ENCODE measurements at regions not wholly inside any gene's neighbourhood (a gene's known extent, or its start where the extent isn't known, plus 50 kb on each side); places are given as distances from the start of the nearest gene placed in this dataset.

DNA sequence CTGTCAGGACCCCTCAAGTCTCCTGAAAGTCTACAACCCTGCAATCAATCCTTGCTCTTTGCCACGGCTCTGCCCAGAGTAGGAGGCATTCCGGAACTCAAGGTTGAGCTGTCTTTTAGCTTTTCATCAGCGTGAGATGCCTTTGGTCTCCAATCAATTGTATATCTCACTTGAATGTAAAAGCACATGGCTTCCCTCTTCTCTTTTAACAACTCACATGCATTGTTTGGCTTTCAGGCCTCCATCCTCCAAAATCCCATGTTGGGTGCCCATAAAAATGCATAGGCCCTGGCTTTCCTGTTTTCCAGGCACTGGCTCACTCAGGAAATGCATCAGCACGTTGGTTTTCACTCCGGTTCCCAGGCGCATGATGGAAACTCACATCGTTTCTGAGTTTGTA is 64.0 kb upstream of the FOXF1 start:
- no peaks in the 10 kb centered on the region for H3F3A ChIP-seq (ENCODE audit: control insufficient read depth, insufficient read depth)
- H3K4me2 ChIP-seq (ENCODE audit: low read length) = no peak overlapping the region
- H3K9me3 ChIP-seq (ENCODE audit: control insufficient read depth, insufficient read depth, low read length) = no peaks in the 10 kb centered on the region
- H3K4me1 ChIP-seq (ENCODE audit: control insufficient read depth, low read length) = no peaks in the 10 kb centered on the region
- H3K27me3 ChIP-seq (ENCODE audit: control insufficient read depth, low read length) = 0 out of 2 replicates have a peak, but pooled peaks cover 3% of the 10 kb centered on the region
- TF ChIP-seq EZH2phosphoT487 (IDR thresholded peaks at IDR 0.05; ENCODE audit: borderline replicate concordance, low read length) = no peak
- TF ChIP-seq, protein P1, sequence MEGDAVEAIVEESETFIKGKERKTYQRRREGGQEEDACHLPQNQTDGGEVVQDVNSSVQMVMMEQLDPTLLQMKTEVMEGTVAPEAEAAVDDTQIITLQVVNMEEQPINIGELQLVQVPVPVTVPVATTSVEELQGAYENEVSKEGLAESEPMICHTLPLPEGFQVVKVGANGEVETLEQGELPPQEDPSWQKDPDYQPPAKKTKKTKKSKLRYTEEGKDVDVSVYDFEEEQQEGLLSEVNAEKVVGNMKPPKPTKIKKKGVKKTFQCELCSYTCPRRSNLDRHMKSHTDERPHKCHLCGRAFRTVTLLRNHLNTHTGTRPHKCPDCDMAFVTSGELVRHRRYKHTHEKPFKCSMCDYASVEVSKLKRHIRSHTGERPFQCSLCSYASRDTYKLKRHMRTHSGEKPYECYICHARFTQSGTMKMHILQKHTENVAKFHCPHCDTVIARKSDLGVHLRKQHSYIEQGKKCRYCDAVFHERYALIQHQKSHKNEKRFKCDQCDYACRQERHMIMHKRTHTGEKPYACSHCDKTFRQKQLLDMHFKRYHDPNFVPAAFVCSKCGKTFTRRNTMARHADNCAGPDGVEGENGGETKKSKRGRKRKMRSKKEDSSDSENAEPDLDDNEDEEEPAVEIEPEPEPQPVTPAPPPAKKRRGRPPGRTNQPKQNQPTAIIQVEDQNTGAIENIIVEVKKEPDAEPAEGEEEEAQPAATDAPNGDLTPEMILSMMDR (IDR thresholded peaks at IDR 0.05; ENCODE audit: low read depth, low read length, poor library complexity, severe bottlenecking) = no peak
- H3K27ac ChIP-seq (ENCODE audit: low read depth, low read length) = no peak overlapping the region
- H3K36me3 ChIP-seq (ENCODE audit: control insufficient read depth, low read length) = no peaks in the 10 kb centered on the region
- no peaks in the 10 kb centered on the region for H3K79me2 ChIP-seq (ENCODE audit: control insufficient read depth, low read length)
- H4K20me1 ChIP-seq (ENCODE audit: control insufficient read depth, insufficient read depth, low read depth, low read length) = no peaks in the 10 kb centered on the region
- no peak overlapping the region for H3K4me3 ChIP-seq (ENCODE audit: low read length)
- no peaks in the 10 kb centered on the region for H3K9me2 ChIP-seq (replicated peaks; ENCODE audit: control insufficient read depth, low read length)

DNA sequence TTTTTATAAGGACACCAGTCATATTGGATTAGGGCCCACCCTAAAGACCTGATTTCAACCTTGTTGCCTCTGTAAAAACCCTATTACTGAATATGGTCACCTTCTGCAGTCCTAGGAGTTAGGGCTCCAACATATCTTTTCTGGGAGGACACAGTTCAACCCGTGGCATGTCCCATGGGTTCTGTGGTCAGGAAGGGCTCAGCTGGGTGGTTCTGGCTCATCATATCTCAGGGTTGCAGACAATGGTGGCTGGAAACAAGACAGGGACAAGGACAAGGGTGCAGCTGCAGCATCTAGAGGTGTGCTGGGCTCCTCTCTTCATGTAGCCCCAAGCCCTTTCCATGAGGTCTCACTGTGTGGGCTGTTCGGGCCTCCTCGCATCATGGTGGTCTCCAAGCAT is 63.1 kb upstream of the FOXF1 start:
- no peaks in the 10 kb centered on the region for H3F3A ChIP-seq (ENCODE audit: control insufficient read depth, insufficient read depth)

DNA sequence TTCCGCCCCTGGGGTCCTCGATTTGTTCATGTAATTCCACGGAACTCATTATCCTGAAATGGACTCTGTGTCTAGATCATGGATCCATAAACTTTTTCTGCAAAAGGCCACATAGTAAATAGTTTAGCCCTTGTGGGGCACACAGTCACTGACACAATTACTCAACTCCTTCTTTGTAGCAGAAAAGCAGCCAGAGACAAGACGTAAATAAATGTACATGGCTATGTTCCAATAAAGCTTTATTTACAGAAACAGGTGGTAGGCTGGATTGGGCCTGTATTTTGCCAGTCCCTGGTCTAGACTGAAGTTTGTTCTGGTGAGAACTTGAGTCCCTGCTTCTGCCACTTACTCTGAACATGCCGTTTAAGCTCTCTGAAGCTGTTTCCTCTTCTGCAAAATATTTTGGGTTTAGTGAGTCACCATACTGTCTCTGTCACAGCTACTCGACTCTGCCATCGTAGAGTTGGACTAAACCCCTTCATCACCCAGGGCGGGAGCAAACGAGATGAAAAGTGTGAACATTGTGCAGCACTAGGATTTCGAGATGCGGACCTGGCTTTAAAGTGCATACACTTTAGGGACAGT is 61.9 kb upstream of the FOXF1 start:
- no peaks in the 10 kb centered on the region for H3K4me1 ChIP-seq (ENCODE audit: control insufficient read depth, low read length)
- 0 out of 2 replicates have a peak, but pooled peaks cover 3% of the 10 kb centered on the region for H3K27me3 ChIP-seq (ENCODE audit: control insufficient read depth, low read length)
- no peaks in the 10 kb centered on the region for H3K9me3 ChIP-seq (ENCODE audit: control insufficient read depth, insufficient read depth, low read length)
- no peaks in the 10 kb centered on the region for H3K79me2 ChIP-seq (ENCODE audit: control insufficient read depth, low read length)
- H3K4me3 ChIP-seq (ENCODE audit: low read length) = no peak overlapping the region
- H3K9me2 ChIP-seq (replicated peaks; ENCODE audit: control insufficient read depth, low read length) = no peaks in the 10 kb centered on the region
- H4K20me1 ChIP-seq (ENCODE audit: control insufficient read depth, insufficient read depth, low read depth, low read length) = no peaks in the 10 kb centered on the region
- H3K4me2 ChIP-seq (ENCODE audit: low read length) = no peak overlapping the region
- no peaks in the 10 kb centered on the region for H3F3A ChIP-seq (ENCODE audit: control insufficient read depth, insufficient read depth)
- TF ChIP-seq, protein P1 (IDR thresholded peaks at IDR 0.05; ENCODE audit: low read depth, low read length, poor library complexity, severe bottlenecking) = no peak
- no peak for TF ChIP-seq EZH2phosphoT487 (IDR thresholded peaks at IDR 0.05; ENCODE audit: borderline replicate concordance, low read length)
- no peaks in the 10 kb centered on the region for H3K36me3 ChIP-seq (ENCODE audit: control insufficient read depth, low read length)
- H3K27ac ChIP-seq (ENCODE audit: low read depth, low read length) = no peak overlapping the region

More for the DNA sequence above, 63.1 kb upstream of the FOXF1 start:
- no peaks in the 10 kb centered on the region for H4K20me1 ChIP-seq (ENCODE audit: control insufficient read depth, insufficient read depth, low read depth, low read length)
- no peaks in the 10 kb centered on the region for H3K79me2 ChIP-seq (ENCODE audit: control insufficient read depth, low read length)
- H3K4me2 ChIP-seq (ENCODE audit: low read length) = no peak overlapping the region
- 0 out of 2 replicates have a peak, but pooled peaks cover 3% of the 10 kb centered on the region for H3K27me3 ChIP-seq (ENCODE audit: control insufficient read depth, low read length)
- no peak overlapping the region for H3K4me3 ChIP-seq (ENCODE audit: low read length)
- no peaks in the 10 kb centered on the region for H3K36me3 ChIP-seq (ENCODE audit: control insufficient read depth, low read length)
- TF ChIP-seq, protein P1 (IDR thresholded peaks at IDR 0.05; ENCODE audit: low read depth, low read length, poor library complexity, severe bottlenecking) = no peak
- TF ChIP-seq EZH2phosphoT487 (IDR thresholded peaks at IDR 0.05; ENCODE audit: borderline replicate concordance, low read length) = no peak
- H3K9me3 ChIP-seq (ENCODE audit: control insufficient read depth, insufficient read depth, low read length) = no peaks in the 10 kb centered on the region
- no peaks in the 10 kb centered on the region for H3K9me2 ChIP-seq (replicated peaks; ENCODE audit: control insufficient read depth, low read length)
- no peaks in the 10 kb centered on the region for H3K4me1 ChIP-seq (ENCODE audit: control insufficient read depth, low read length)
- no peak overlapping the region for H3K27ac ChIP-seq (ENCODE audit: low read depth, low read length)

Data from DOHH2 (cell line).